HepG2 (cell line): ENCODE measurements at regions not wholly inside any gene's neighbourhood (a gene's known extent, or its start where the extent isn't known, plus 50 kb on each side); places are given as distances from the start of the nearest gene placed in this dataset.

Experiments
- ATAC-seq: fragments of 200-7000 bp; cut with Tn5 transposase; 3 replicates; pipeline ENCODE4 v1.9.1; 2020; ENCODE audit warnings: mild to moderate bottlenecking, moderate library complexity
- BruUV-seq: library from RNA; stranded (reverse); fragments of 400-500 nt; replicated peaks from 2 replicates; lab custom pipeline; 2021; lab: Mats Ljungman, UMichigan
- CTCF ChIA-PET: fragments of 300-600 bp; formaldehyde crosslinking; extraction: SDS; loops from one replicate; lab custom pipeline; 2021; ENCODE audit warnings: low total read pairs, inconsistent platforms, low intra/inter-chr PET ratio; lab: Yijun Ruan, JAX
- POLR2A ChIA-PET: fragments of 350-600 bp; sonication (Branson Sonifier 250); formaldehyde crosslinking; loops from one replicate; lab custom pipeline; 2020; ENCODE audit warnings: antibody characterized with exemption, inconsistent platforms; lab: Yijun Ruan, JAX
- DNase-seq: peaks from one replicate; pipeline ENCODE4 v3.0.0-alpha.2; 2015; ENCODE audit warnings: low spot score
- FAIRE-seq: peaks from 3 replicates; lab custom pipeline; 2011; peaks lifted over from hg19 to GRCh38; lab: Jason Lieb, UNC
- H2AFZ ChIP-seq: one replicate; pipeline ENCODE4 v1.6.1; 2011; ENCODE audit warnings: low read length, inconsistent platforms
- H3K27ac ChIP-seq: fragments of 300-600 bp; 3 replicates; pipeline ENCODE4 v1.8.0; 2011; ENCODE audit warnings: mixed run types, mild to moderate bottlenecking, mixed read lengths, low read length, inconsistent platforms; ENCODE audit not compliant: insufficient read depth; ENCODE audit errors: extremely low read length
- H3K27me3 ChIP-seq, 2 experiments: fragments of 200-600 bp in 1 of 2; 2 replicates in 1 of 2; 3 replicates in 1 of 2; pipeline versions ENCODE4 v1.6.0 to v1.8.0; 2011; ENCODE audit warnings: low read length in 2 of 2, mild to moderate bottlenecking in 2 of 2, moderate library complexity in 2 of 2, inconsistent platforms in 1 of 2; ENCODE audit not compliant: insufficient read depth in 2 of 2, control insufficient read depth in 1 of 2
- H3K36me3 ChIP-seq, 2 experiments: fragments of 200-600 bp in 1 of 2; replicated peaks in 1 of 2; 2 replicates in 1 of 2; 3 replicates in 1 of 2; pipeline versions ENCODE4 v1.5.1 to v1.8.0; 2011; ENCODE audit warnings: low read length in 2 of 2, inconsistent platforms in 1 of 2; ENCODE audit not compliant: insufficient read depth in 2 of 2, control insufficient read depth in 1 of 2
- H3K4me1 ChIP-seq: 2 replicates; pipeline ENCODE4 v1.5.1; 2012; ENCODE audit warnings: low read length, inconsistent platforms; ENCODE audit not compliant: insufficient read depth
- H3K4me2 ChIP-seq: 2 replicates; pipeline ENCODE4 v1.6.0; 2011; ENCODE audit warnings: low read depth, low read length, inconsistent platforms
- H3K4me3 ChIP-seq, 3 experiments: fragments of 200-600 bp in 1 of 3; sonication (generic), shearing (Covaris generic) in 1 of 3; replicated peaks in 1 of 3; 2 replicates each; pipeline ENCODE4 v1.5.1; 2011 to 2016; ENCODE audit warnings: low read length in 3 of 3, inconsistent platforms in 2 of 3, low read depth in 2 of 3, mild to moderate bottlenecking in 2 of 3, control low read depth in 1 of 3, mixed read lengths in 1 of 3; ENCODE audit not compliant: insufficient read depth in 1 of 3
- H3K79me2 ChIP-seq: one replicate; pipeline ENCODE4 v1.6.1; 2011; ENCODE audit warnings: low read length, inconsistent platforms; ENCODE audit not compliant: insufficient read depth
- H3K9ac ChIP-seq: 2 replicates; pipeline ENCODE4 v1.6.0; 2011; ENCODE audit warnings: mild to moderate bottlenecking, low read depth, low read length, inconsistent platforms; ENCODE audit not compliant: insufficient read depth
- H3K9me3 ChIP-seq: 2 replicates; pipeline ENCODE4 v1.5.1; 2012; ENCODE audit warnings: mild to moderate bottlenecking, low read length
- H4K20me1 ChIP-seq: 2 replicates; pipeline ENCODE4 v1.6.0; 2011; ENCODE audit warnings: inconsistent platforms, mild to moderate bottlenecking, low read length, moderate library complexity; ENCODE audit not compliant: insufficient read depth
- EEA1 ChIP-seq: sonication (generic); formaldehyde crosslinking; IDR thresholded peaks from 2 replicates; pipeline ENCODE4 v1.5.1; 2020; ENCODE audit warnings: mild to moderate bottlenecking, missing genetic modification reagents, borderline replicate concordance
- MAFK ChIP-seq, 2 experiments: IDR thresholded peaks in 1 of 2; conservative IDR thresholded peaks in 1 of 2; 2 replicates each; pipeline ENCODE4 v1.6.1; 2011; ENCODE audit warnings: improper control_type of control experiment in 2 of 2, low read length in 2 of 2
- MXD1 ChIP-seq: sonication (generic); formaldehyde crosslinking; IDR thresholded peaks from 2 replicates; pipeline ENCODE4 v1.4.0; 2020; ENCODE audit warnings: mild to moderate bottlenecking, missing genetic modification reagents
- NONO ChIP-seq, 2 experiments: fragments of 450-650 bp in 1 of 2; sonication (generic) in 1 of 2; formaldehyde crosslinking in 1 of 2; IDR thresholded peaks in 1 of 2; conservative IDR thresholded peaks in 1 of 2; 2 replicates each; pipeline versions ENCODE4 v1.6.1 to v1.8.0; 2017 to 2022; ENCODE audit warnings: mild to moderate bottlenecking in 1 of 2, missing genetic modification reagents in 1 of 2, moderate library complexity in 1 of 2
- TEAD2 ChIP-seq: sonication (generic); formaldehyde crosslinking; IDR thresholded peaks from 2 replicates; pipeline ENCODE4 v1.9.0; 2021; ENCODE audit warnings: missing genetic modification reagents
- ZBTB4 ChIP-seq: sonication (generic); formaldehyde crosslinking; IDR thresholded peaks from 2 replicates; pipeline ENCODE4 v1.4.0; 2020; ENCODE audit warnings: missing genetic modification reagents, mild to moderate bottlenecking, borderline replicate concordance
- ZFP37 ChIP-seq: sonication (generic); formaldehyde crosslinking; IDR thresholded peaks from 2 replicates; pipeline ENCODE4 v1.4.0; 2020; ENCODE audit warnings: missing genetic modification reagents, borderline replicate concordance
- ZKSCAN5 ChIP-seq: sonication (generic); formaldehyde crosslinking; IDR thresholded peaks from 2 replicates; pipeline ENCODE4 v1.5.1; 2020; ENCODE audit warnings: mild to moderate bottlenecking, missing genetic modification reagents
- ZNF232 ChIP-seq: sonication (generic); formaldehyde crosslinking; IDR thresholded peaks from 2 replicates; pipeline ENCODE4 v1.4.0; 2020; ENCODE audit warnings: missing genetic modification reagents, borderline replicate concordance
- ZNF24 ChIP-seq: fragments of 450-650 bp; IDR thresholded peaks from 2 replicates; pipeline ENCODE4 v1.6.1; 2017; ENCODE audit warnings: antibody characterized with exemption, mild to moderate bottlenecking
- ZNF616 ChIP-seq: sonication (generic); formaldehyde crosslinking; IDR thresholded peaks from 2 replicates; pipeline ENCODE4 v1.5.0; 2020; ENCODE audit warnings: low read depth, mild to moderate bottlenecking, missing genetic modification reagents
- WGBS: methylation state at CpG from one replicate; pipeline ENCODE4 v1.1.6; 2017; ENCODE audit warnings: low lambda C conversion rate; 5-methylcytosine and 5-hydroxymethylcytosine counted together
- in situ Hi-C: cut with HindIII; loops from 2 replicates; pipeline ENCODE4 v1.10.0; 2017; ENCODE audit warnings: low pct_unique_long_range_greater_than_20kb; ENCODE audit not compliant: extremely low pct_ligation_motif_present
- intact Hi-C: fragments of 100-400 bp; cut with micrococcal nuclease; formaldehyde crosslinking; loops from one replicate; pipeline ENCODE4 v1.10.0; 2022; ENCODE audit not compliant: unreplicated experiment

GRCh38 chr10:2936816-2937215 is 130.5 kb upstream of the PFKP start (continued):
- TF ChIP-seq EEA1 (CRISPR knock-in tag) (no peak), ZKSCAN5 (CRISPR knock-in tag) (no peak), ZNF24 (no peak), ZFP37 (no peak)

GRCh38 chr10:2935647-2936386 is 131.5 kb upstream of the PFKP start:
- no peak overlapping the region for H3K9ac ChIP-seq
- intact Hi-C loops, result no loop called here
- TF ChIP-seq MAFK (conservative IDR thresholded peaks at IDR 0.05 in 1 of 2, IDR thresholded peaks at IDR 0.05 in 1 of 2; ENCODE audit: low read length in 2 of 2) (peak in 1 of 2 experiments; percentile 30; a peak in 1 of 4 replicates), ZNF616 (CRISPR knock-in tag) (no peak)
- H3K27me3 ChIP-seq, result peaks cover 0 to 39% of the 10 kb centered on the region in 2 experiments
- CTCF ChIA-PET, result no interaction called here
- no peak for DNase-seq
- WGBS, result 58% methylated on average over 34 of the region's 39 CpGs
- no peaks in the 10 kb centered on the region for H3K79me2 ChIP-seq
- POLR2A ChIA-PET, result no interaction called here
- H3K4me2 ChIP-seq, result no peak overlapping the region
- ATAC-seq, result no peak
- no peak overlapping the region for H2AFZ ChIP-seq
- no peak overlapping the region for H3K4me3 ChIP-seq
- BruUV-seq, result no TSS peak
- no peaks in the 10 kb centered on the region for H4K20me1 ChIP-seq
- FAIRE-seq, result no peak
- H3K4me1 ChIP-seq, result no peaks in the 10 kb centered on the region
- H3K36me3 ChIP-seq, result no peaks in the 10 kb centered on the region
- H3K27ac ChIP-seq, result no peak overlapping the region
- H3K9me3 ChIP-seq, result peaks cover 12% of the 10 kb centered on the region
- in situ Hi-C loops, result no loop called here

- Histone ChIP-seq H3K36me3 (no peaks in the 10 kb centered on the region), H3K4me2 (no peak overlapping the region), H3K79me2 (no peaks in the 10 kb centered on the region), H4K20me1 (no peaks in the 10 kb centered on the region), H3K9me3 (peaks cover 12% of the 10 kb centered on the region), H3K4me1 (no peaks in the 10 kb centered on the region), H3K4me3 (no peak overlapping the region), H3K27ac (no peak overlapping the region)
- ChIA-PET CTCF (no interaction called here), POLR2A (no interaction called here)
- no TSS peak for BruUV-seq
- intact Hi-C loops, result no loop called here
- ATAC-seq (no peak), DNase-seq (no peak)
- TF ChIP-seq NONO (IDR thresholded peaks at IDR 0.05), result no peak
- no peak for TF ChIP-seq NONO (CRISPR knock-in tag; conservative IDR thresholded peaks at IDR 0.05)
- TF ChIP-seq ZNF232 (CRISPR knock-in tag), result no peak
- no peak for TF ChIP-seq EEA1 (CRISPR knock-in tag)
- TF ChIP-seq TEAD2 (CRISPR knock-in tag), result no peak
- TF ChIP-seq MXD1 (CRISPR knock-in tag), result no peak
- TF ChIP-seq ZBTB4 (CRISPR knock-in tag), result no peak
- TF ChIP-seq, all 625 proteins: peak for 0
- Histone ChIP-seq H3K27me3 (peaks cover 0 to 35% of the 10 kb centered on the region in 2 experiments), H3K9ac (no peak overlapping the region), H2AFZ (no peak overlapping the region)
- no peak for FAIRE-seq
- 16% methylated on average over 7 of the region's 7 CpGs for WGBS
- in situ Hi-C loops, result no loop called here
These were observed 133.4 kb upstream of the PFKP start for GRCh38 chr10:2933924-2934323.
